ENCODE measurements at regions not wholly inside any gene's neighbourhood (a gene's known extent, or its start where the extent isn't known, plus 50 kb on each side); places are given as distances from the start of the nearest gene placed in this dataset.

- no peak for DNase-seq
These were observed 923.4 kb downstream of the SOCS6 start for GRCh38 chr18:71212222-71212621.

- DNase-seq: no peak
These were observed 921.1 kb downstream of the SOCS6 start for GRCh38 chr18:71209944-71210343.

- no peak for DNase-seq
These were observed 905.6 kb downstream of the SOCS6 start for GRCh38 chr18:71194438-71194837.

DNA sequence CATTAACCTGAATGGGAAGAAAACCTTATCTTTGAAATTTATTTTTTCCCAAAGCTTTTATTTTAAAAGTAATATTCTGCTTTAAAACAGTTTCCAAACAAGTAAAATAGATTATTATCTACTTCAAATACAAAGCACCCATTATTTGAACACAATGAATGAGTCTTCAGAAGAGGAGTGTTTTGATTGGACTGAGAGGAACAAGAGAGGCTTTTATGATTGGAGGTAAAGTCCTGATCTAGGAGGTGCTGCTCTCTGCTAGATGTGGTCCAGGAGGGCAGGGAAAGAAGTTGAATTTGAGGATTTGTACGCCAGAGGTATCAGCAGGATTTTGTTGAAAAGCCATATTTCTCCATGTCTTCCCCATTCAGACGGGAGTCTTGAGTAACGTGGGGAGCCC, 900.7 kb downstream of the SOCS6 start:
- no peak for DNase-seq

GRCh38 chr18:71168557-71169145, 879.8 kb downstream of the SOCS6 start:
- DNase-seq: no peak

DNA sequence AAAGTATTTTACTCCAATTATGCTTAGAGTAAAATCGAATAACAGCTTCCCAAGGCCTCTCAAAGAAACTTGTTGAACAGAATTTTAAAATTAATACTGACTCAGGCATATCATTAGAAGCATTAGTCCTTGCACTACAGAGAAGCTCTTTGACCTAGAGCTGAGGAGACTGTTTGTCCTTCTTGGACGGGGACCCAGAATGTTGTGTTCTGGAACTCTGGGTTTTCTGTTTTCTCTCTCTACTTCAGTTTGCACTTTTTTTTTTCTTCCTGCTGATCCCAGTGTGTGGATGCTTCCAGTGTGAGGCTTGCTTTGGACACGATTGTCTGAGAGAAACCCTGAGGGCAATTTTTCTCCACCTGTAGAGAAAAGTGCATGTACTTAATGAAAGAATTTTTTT, 847.6 kb downstream of the SOCS6 start:
- no peak for DNase-seq

- DNase-seq: no peak
These were observed 845.3 kb downstream of the SOCS6 start for GRCh38 chr18:71134122-71134521.

DNA sequence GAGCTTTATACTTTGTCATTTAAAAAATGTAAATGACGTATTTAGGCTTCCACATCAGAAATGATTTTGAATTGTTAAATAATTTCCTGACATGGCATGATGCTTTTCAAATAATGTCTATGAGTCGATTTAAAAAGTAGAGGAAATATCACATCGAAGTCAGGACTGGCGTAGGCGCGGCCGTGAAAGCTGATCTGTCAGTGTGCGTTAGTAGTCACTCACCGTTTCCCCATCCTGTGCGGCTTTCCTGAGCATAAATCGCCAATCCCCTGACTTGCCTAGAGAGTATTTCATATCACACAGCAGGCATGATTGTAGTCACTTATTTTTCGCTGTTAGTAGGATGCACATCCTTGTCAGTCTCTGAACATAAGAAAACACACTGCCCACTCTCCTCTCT, 843.1 kb downstream of the SOCS6 start:
- DNase-seq: no peak

DNA sequence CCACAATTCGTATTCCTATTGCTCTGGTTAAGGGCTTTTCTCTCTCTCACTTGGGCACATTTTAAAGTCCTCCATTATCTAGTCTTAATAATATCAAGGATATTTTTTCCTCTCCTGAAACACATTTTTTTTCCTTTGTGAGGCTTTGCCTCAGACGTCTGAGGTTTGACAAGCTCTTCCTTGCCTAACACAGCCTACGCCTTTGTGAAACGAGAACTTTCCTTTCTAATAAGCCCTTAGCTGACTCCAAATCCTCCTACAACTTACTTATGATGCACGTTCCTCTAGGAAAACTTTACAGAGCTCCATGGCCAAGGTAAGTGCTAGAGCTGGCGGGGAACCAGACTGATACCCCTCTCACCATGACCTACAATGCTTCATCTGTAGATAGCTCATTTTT, 841.5 kb downstream of the SOCS6 start:
- no peak for DNase-seq

DNA sequence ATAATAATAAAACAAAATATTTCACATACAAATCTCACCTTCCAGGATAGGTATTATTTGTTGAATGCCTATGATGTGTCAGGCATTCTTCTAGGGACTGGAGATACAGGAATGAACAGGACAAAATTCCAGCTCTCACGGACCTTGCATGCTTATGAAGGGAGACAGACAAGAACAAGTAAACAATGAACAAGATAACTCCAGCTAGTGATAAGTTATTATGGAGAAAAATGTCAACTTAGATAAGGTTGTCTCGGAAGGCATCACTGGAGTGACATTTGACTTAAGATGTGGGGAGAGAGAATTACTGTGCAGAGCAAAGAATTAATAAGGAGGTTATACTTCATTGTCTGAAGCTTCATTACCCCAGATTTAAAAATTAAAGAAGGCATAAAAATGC, 836.7 kb downstream of the SOCS6 start:
- DNase-seq: no peak

DNA sequence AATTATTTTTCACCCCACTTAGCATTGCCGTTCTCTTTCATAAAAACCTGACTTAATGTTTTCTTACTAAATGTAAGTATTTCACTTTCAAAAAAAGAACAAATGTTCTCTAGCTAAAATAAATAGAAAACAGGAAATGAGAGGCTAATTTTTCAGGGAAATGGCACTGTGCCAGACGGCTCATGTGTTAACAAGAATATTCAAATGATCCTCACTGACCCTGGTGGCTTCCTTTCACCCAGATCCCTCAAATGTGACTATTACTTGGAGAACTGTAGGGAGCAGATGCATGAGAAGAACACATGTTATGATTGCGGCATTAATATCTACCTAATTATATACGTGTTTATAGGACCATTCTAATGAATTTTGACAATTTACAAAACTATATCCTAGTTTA, 827.7 kb downstream of the SOCS6 start:
- no peak for DNase-seq

GRCh38 chr18:71115261-71115660, 826.4 kb downstream of the SOCS6 start:
- DNase-seq: no peak

DNA sequence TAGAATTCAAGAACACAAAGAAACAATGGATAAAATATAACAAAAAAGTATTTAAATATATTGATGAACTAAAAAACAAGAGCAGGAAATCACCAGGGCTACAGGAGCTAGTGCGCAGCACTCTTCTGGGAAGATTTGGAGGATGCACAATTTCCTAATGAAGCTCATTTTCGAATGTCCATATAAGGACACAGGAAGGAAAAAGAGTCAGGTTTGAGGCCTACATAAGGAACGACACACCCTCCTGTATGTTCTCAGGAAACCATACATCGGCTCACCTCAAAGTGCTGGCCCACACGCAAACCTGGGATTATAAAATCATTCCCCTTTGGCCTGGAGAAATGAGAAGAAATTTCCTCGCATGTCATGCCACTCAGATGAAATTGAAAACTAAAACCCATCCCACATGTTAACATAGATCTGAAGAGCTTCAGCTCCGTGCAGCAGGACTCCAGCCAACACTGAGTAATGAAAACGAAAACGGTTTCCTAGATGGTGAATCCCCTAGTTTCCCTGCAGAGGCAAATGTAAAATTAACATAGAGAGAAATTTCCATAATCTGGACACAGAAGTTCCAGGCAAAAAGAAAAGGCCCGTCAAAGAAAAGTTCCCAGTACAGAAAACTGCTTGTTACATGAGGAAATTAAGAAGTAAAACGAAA, 825.8 kb downstream of the SOCS6 start:
- no peak for DNase-seq

DNA sequence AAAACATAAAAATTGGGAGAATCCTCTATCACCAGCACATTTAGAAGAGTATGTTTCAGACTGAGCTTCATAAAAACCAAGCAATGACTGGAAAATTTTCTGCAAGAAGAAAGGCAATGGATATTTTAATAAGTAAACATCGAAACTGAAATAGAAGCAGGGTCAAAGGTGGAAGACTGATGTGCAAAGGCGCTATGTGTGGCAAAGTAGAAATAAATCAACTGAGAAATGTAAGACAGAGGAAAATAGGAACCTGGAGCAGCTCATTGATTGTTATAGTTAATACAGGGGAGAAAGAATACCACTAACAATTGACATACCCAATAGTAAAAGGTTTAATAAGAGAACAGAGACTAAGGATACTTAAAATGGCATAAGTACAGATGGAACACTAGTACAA, 818.4 kb downstream of the SOCS6 start:
- DNase-seq: no peak

DNA sequence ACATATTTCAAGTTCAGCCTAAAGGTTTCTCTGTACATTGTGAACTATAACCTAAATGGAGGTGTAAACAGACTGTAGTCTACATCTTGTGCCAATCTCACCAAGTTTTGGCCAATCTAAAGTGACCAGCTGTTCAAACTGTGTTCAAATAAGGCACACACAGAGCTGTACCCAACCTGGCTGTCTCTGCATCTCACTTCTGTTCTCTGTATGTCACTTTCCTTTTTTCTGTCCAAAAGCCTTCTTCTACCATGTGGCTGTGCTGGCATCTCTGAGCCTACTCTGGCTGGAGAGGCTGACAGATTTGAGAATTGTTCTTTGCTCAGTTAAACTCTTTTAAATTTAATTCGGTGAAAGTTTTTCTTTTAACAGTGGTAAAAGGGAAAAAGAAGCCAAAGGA, 817.9 kb downstream of the SOCS6 start:
- DNase-seq: no peak

- no peak for DNase-seq
These were observed 817.2 kb downstream of the SOCS6 start for GRCh38 chr18:71105994-71106546.

- DNase-seq: no peak
These were observed 816.4 kb downstream of the SOCS6 start for GRCh38 chr18:71105078-71105819.

DNA sequence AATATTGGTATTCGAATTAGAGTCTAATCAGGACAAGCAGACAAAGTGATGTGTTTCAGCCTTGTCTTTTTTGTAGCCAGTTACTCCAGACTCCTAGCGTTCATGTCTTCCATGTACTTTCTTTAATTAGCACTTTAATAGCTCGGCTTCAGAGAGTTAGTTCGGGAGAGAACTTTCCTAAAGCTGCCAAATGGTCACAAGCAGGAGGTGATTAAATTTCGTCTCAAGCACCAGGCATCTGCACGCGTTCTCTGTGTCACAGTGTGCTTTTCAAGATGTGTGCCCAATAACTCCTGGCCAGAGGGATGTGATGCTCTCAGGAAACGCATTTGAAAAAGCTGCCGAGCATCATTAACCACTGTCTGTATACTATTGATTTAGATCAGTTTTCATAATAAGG, 790.8 kb downstream of the SOCS6 start:
- DNase-seq: no peak

GRCh38 chr18:71077451-71077850, 788.6 kb downstream of the SOCS6 start:
- no peak for DNase-seq

DNA sequence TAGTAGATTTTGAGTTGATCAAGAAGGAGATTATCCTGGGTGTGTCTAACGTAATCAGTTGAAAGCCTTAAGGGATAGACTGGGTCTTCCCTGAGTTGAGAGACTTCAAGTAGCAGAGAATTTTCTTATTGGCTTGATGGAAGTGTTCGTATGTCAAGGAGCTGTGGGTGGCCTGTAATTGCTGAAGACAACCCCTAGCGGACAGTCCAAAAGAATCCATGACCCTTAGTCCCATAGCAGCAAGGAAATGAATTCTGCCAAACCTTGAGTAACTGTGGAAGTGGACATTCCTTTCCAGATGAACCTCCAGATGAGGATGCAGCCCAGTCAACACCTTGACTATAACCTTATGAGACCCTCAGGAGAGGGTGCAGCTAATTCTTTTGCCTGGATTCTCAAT, 786.3 kb downstream of the SOCS6 start:
- no peak for DNase-seq

DNA sequence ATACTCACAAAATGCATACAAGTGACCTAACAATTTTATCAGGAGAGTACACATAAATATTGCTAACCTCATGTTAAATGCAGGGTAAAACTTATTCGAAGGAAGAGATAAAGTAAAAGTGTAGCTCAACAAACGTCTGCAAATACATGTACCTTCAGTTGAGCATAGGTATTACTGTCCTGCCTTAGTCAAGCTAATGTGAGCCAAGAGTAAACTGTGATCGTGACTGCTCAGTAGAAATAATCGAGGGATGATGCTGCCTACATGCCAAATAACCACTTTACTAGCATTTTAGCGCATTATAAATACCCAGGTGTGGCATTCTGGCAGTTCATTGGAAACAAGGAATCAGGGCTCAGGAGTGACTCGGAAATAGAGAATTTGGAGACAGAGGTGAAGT, 779.5 kb downstream of the SOCS6 start:
- no peak for DNase-seq

DNA sequence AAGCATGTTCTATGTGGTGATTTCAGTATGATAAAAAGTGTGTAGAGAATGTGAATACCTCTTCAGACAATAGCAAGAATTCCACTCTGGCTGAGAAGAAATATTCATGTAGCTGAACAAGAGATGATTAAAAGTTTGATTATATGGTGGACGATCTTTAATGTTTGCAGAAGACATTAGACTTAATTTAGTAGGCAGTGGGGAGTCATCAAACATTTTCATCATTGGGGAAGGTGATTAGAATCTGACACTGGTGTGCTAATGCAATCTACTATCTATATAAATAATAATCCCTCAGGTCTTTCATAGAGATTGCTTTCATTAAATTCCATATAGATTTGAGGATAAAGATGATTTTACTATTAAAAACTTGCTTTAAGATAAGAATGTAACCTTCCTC, 761.0 kb downstream of the SOCS6 start:
- DNase-seq: no peak

DNA sequence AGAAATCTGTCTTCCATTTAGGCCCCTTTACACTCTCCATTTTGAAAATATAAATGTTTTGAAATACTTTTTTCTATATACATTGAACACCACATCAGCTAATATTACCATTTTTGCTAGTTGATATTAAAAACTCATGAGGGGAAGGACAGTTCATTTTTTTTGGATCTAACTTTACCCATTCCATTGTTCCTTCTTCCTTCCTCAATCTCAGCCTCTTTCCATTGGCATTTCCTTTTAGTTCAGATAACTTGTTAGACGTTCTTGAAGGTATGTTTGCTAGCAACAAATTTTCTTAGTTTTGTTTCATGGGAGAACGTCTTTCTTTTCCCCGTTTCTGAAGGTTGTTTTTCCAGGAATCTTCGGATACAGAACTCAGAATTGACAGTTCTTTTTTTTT, 759.0 kb downstream of the SOCS6 start:
- no peak for DNase-seq

All from NCI-H2029 treated with DMSO at 0.1 percent for 48 hours (cell line).